ENCODE measurements at regions not wholly inside any gene's neighbourhood (a gene's known extent, or its start where the extent isn't known, plus 50 kb on each side); places are given as distances from the start of the nearest gene placed in this dataset.

GRCh38 chr18:61973273-61974115 is 80.7 kb upstream of the RNF152 start:
- peak overlapping the region; percentile 12 to 84 (median 59) for H3K27ac Mint-ChIP-seq

GRCh38 chr18:61972389-61973264 is 79.8 kb upstream of the RNF152 start:
- H3K4me3 Mint-ChIP-seq: no peak overlapping the region
- Histone ChIP-seq H3K4me3 (ENCODE audit: low read length in 2 of 2) (no peak overlapping the region), H3K9me3 (ENCODE audit: control insufficient read depth in 1 of 2, low read length in 2 of 2) (no peaks in the 10 kb centered on the region), H3K36me3 (ENCODE audit: insufficient read depth, low read length) (no peaks in the 10 kb centered on the region), H3K27ac (ENCODE audit: low read depth, low read length) (no peak overlapping the region), H3K27me3 (ENCODE audit: insufficient read depth, low read length) (no peaks in the 10 kb centered on the region), H3K4me1 (ENCODE audit: insufficient read depth, low read length) (peaks cover 12% of the 10 kb centered on the region)
- no peaks in the 10 kb centered on the region for H3K36me3 Mint-ChIP-seq
- H3K27ac Mint-ChIP-seq: peak overlapping the region; percentile 12 to 84 (median 66)
- intact Hi-C loops (cut with micrococcal nuclease): no loop called here
- H3K27me3 Mint-ChIP-seq: no peaks in the 10 kb centered on the region
- DNase-seq: no peak
- ChIA-PET POLR2A (ENCODE audit: partially characterized antibody) (no interaction called here), CTCF (ENCODE audit: partially characterized antibody) (no interaction called here)
- H3K4me1 Mint-ChIP-seq: peaks cover 15 to 31% (median 20%) of the 10 kb centered on the region in 4 donors
- H3K9me3 Mint-ChIP-seq: peaks cover 0 to 1% (median 0%) of the 10 kb centered on the region in 8 donors

More at GRCh38 chr18:61973273-61974115, 80.7 kb upstream of the RNF152 start:
- ChIA-PET CTCF (ENCODE audit: partially characterized antibody) (no interaction called here), POLR2A (ENCODE audit: partially characterized antibody) (no interaction called here)
- no peaks in the 10 kb centered on the region for H3K36me3 Mint-ChIP-seq
- H3K9me3 Mint-ChIP-seq: peaks cover 0 to 1% (median 0%) of the 10 kb centered on the region in 8 donors
- intact Hi-C loops (cut with micrococcal nuclease): no loop called here
- H3K4me1 Mint-ChIP-seq: peaks cover 15 to 31% (median 20%) of the 10 kb centered on the region in 4 donors
- H3K27me3 Mint-ChIP-seq: no peaks in the 10 kb centered on the region
- Histone ChIP-seq H3K4me3 (ENCODE audit: low read length in 2 of 2) (no peak overlapping the region), H3K4me1 (ENCODE audit: insufficient read depth, low read length) (peaks cover 12% of the 10 kb centered on the region), H3K27me3 (ENCODE audit: insufficient read depth, low read length) (no peaks in the 10 kb centered on the region), H3K9me3 (ENCODE audit: control insufficient read depth in 1 of 2, low read length in 2 of 2) (no peaks in the 10 kb centered on the region), H3K36me3 (ENCODE audit: insufficient read depth, low read length) (no peaks in the 10 kb centered on the region), H3K27ac (ENCODE audit: low read depth, low read length) (no peak overlapping the region)
- H3K4me3 Mint-ChIP-seq: no peak overlapping the region
- no peak for DNase-seq

GRCh38 chr18:61967252-61967891 is 74.6 kb upstream of the RNF152 start:
- CTCF ChIA-PET (ENCODE audit: partially characterized antibody): no interaction called here
- Mint-ChIP-seq H3K27ac (no peak overlapping the region), H3K27me3 (no peaks in the 10 kb centered on the region), H3K4me1 (peaks cover 0 to 6% (median 2%) of the 10 kb centered on the region in 4 donors), H3K36me3 (no peaks in the 10 kb centered on the region), H3K9me3 (no peaks in the 10 kb centered on the region), H3K4me3 (no peak overlapping the region)
- no peaks in the 10 kb centered on the region for H3K36me3 ChIP-seq (ENCODE audit: insufficient read depth, low read length)
- H3K9me3 ChIP-seq (ENCODE audit: control insufficient read depth in 1 of 2, low read length in 2 of 2): no peaks in the 10 kb centered on the region
- POLR2A ChIA-PET (ENCODE audit: partially characterized antibody): no interaction called here
- no peaks in the 10 kb centered on the region for H3K27me3 ChIP-seq (ENCODE audit: insufficient read depth, low read length)
- no peak overlapping the region for H3K4me3 ChIP-seq (ENCODE audit: low read length in 2 of 2)
- no peak for DNase-seq
- no peaks in the 10 kb centered on the region for H3K4me1 ChIP-seq (ENCODE audit: insufficient read depth, low read length)
- intact Hi-C loops (cut with micrococcal nuclease): no loop called here
- H3K27ac ChIP-seq (ENCODE audit: low read depth, low read length): no peak overlapping the region

- no peaks in the 10 kb centered on the region for H3K27me3 ChIP-seq (ENCODE audit: insufficient read depth, low read length)
- Mint-ChIP-seq H3K27ac (no peak overlapping the region), H3K4me1 (no peaks in the 10 kb centered on the region), H3K36me3 (no peaks in the 10 kb centered on the region), H3K27me3 (no peaks in the 10 kb centered on the region), H3K4me3 (no peak overlapping the region), H3K9me3 (peaks cover 0 to 2% (median 0%) of the 10 kb centered on the region in 8 donors)
- no peak overlapping the region for H3K27ac ChIP-seq (ENCODE audit: low read depth, low read length)
- no peak for DNase-seq
- H3K4me3 ChIP-seq (ENCODE audit: low read length in 2 of 2): no peak overlapping the region
- POLR2A ChIA-PET (ENCODE audit: partially characterized antibody): no interaction called here
- H3K36me3 ChIP-seq (ENCODE audit: insufficient read depth, low read length): no peaks in the 10 kb centered on the region
- CTCF ChIA-PET (ENCODE audit: partially characterized antibody): no interaction called here
- intact Hi-C loops (cut with micrococcal nuclease): no loop called here
- no peaks in the 10 kb centered on the region for H3K4me1 ChIP-seq (ENCODE audit: insufficient read depth, low read length)
- no peaks in the 10 kb centered on the region for H3K9me3 ChIP-seq (ENCODE audit: control insufficient read depth in 1 of 2, low read length in 2 of 2)
Measured at GRCh38 chr18:61965311-61965710, 72.5 kb upstream of the RNF152 start.

- intact Hi-C loops (cut with micrococcal nuclease): no loop called here
- H3K36me3 ChIP-seq (ENCODE audit: insufficient read depth, low read length): no peaks in the 10 kb centered on the region
- H3K4me1 ChIP-seq (ENCODE audit: insufficient read depth, low read length): no peaks in the 10 kb centered on the region
- no peaks in the 10 kb centered on the region for H3K4me1 Mint-ChIP-seq
- no peak overlapping the region for H3K4me3 ChIP-seq (ENCODE audit: low read length in 2 of 2)
- H3K27me3 Mint-ChIP-seq: peaks cover 0 to under 1% of the 10 kb centered on the region in 2 donors
- ChIA-PET POLR2A (ENCODE audit: partially characterized antibody) (no interaction called here), CTCF (ENCODE audit: partially characterized antibody) (no interaction called here)
- H3K27me3 ChIP-seq (ENCODE audit: insufficient read depth, low read length): no peaks in the 10 kb centered on the region
- H3K9me3 ChIP-seq (ENCODE audit: control insufficient read depth in 1 of 2, low read length in 2 of 2): no peaks in the 10 kb centered on the region
- no peaks in the 10 kb centered on the region for H3K36me3 Mint-ChIP-seq
- no peak overlapping the region for H3K4me3 Mint-ChIP-seq
- H3K27ac Mint-ChIP-seq: no peak overlapping the region
- peaks cover 0 to 2% (median 0%) of the 10 kb centered on the region in 8 donors for H3K9me3 Mint-ChIP-seq
- H3K27ac ChIP-seq (ENCODE audit: low read depth, low read length): no peak overlapping the region
- DNase-seq: no peak
Measured at GRCh38 chr18:61964616-61965015, 71.8 kb upstream of the RNF152 start.

- Mint-ChIP-seq H3K4me3 (no peak overlapping the region), H3K27me3 (peaks cover 0 to 4% of the 10 kb centered on the region in 2 donors), H3K36me3 (no peaks in the 10 kb centered on the region), H3K27ac (no peak overlapping the region), H3K9me3 (peaks cover 0 to 2% (median 0%) of the 10 kb centered on the region in 8 donors), H3K4me1 (no peaks in the 10 kb centered on the region)
- Histone ChIP-seq H3K36me3 (ENCODE audit: insufficient read depth, low read length) (no peaks in the 10 kb centered on the region), H3K27me3 (ENCODE audit: insufficient read depth, low read length) (no peaks in the 10 kb centered on the region), H3K27ac (ENCODE audit: low read depth, low read length) (no peak overlapping the region), H3K9me3 (ENCODE audit: control insufficient read depth in 1 of 2, low read length in 2 of 2) (no peaks in the 10 kb centered on the region), H3K4me3 (ENCODE audit: low read length in 2 of 2) (no peak overlapping the region), H3K4me1 (ENCODE audit: insufficient read depth, low read length) (no peaks in the 10 kb centered on the region)
- intact Hi-C loops (cut with micrococcal nuclease): no loop called here
- no peak for DNase-seq
- ChIA-PET CTCF (ENCODE audit: partially characterized antibody) (interaction anchor here (1.3 kb wide), 1 partner anchor 91 kb away, joined by 3 read pairs; no protein-coding TSS in a partner anchor), POLR2A (ENCODE audit: partially characterized antibody) (no interaction called here)
Measured at GRCh38 chr18:61963705-61964104, 70.9 kb upstream of the RNF152 start.

Measured in CD4-positive, alpha-beta memory T cell (primary cell).